ENCODE measurements at regions not wholly inside any gene's neighbourhood (a gene's known extent, or its start where the extent isn't known, plus 50 kb on each side); places are given as distances from the start of the nearest gene placed in this dataset.

DNA sequence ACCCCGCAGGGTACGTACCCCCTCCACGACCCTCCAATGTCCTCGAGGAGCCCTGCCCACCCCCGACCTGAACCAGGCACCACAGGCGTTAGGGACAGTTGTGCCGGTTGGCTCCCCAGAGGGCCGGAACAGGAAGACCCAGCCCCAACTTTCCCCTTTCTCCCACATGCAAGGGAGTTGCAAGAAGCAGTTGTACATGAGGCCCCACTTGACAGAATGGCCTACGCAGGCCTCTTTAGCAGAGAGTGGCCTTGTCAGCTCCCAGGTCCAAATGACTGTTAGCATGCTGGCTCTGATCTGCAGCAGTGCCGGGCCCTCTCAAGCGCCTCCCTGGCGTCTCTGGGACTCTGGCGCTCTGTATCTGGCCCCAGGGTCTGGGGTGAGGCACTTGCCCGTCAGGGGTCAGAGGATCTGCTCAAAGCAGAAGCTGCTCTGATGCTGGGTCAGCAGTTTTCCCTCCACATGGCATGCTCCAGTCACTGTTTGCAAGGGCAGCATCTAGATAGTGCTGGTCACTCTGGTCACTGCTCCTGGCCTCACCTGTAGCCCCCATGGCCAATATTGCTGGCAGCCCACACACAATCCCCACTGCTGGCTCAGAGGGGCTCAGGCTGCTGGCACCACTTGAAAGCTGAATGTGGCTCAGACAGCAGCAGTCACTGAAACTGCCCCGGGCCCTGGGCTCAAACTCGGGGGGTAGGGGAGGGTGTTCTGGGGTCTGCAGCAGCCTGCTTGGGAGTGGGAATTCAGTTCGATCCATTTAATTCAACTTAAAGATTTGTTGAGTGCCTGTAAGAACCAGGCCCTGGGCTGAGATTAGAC is 254.5 kb downstream of the FAM43A start:
- TF ChIP-seq CTCF (IDR thresholded peaks at IDR 0.05), result no peak
- no peak for TF ChIP-seq POLR2A (IDR thresholded peaks at IDR 0.05)

Measured in testis (tissue), 2 donors.